ENCODE measurements at regions not wholly inside any gene's neighbourhood (a gene's known extent, or its start where the extent isn't known, plus 50 kb on each side); places are given as distances from the start of the nearest gene placed in this dataset.
"Not testable (repeated sequence)": the region's sequence is repeated elsewhere in the genome, so short reads cannot be mapped to it uniquely, and the experiment has no call there.

GRCh38 chr12:75614396-75614795 is 103.0 kb upstream of the KRR1 start:
- TF ChIP-seq CTCF (IDR thresholded peaks at IDR 0.05); POLR2AphosphoS5 (IDR thresholded peaks at IDR 0.05; ENCODE audit: insufficient read depth in 1 of 2, low read depth in 1 of 2): not testable (repeated sequence)

Measured in vagina (tissue), 2 donors.